HG03354 (cell line): ENCODE measurements at regions not wholly inside any gene's neighbourhood (a gene's known extent, or its start where the extent isn't known, plus 50 kb on each side); places are given as distances from the start of the nearest gene placed in this dataset.

ENCODE experiments used
- ATAC-seq: cut with Tn5 transposase; IDR thresholded peaks from one replicate; pipeline ENCODE4 v1.9.1; 2021; ENCODE audit warnings: mild to moderate bottlenecking; ENCODE audit not compliant: unreplicated experiment, poor library complexity, severe bottlenecking

- ATAC-seq: no peak
These were observed 83.9 kb upstream of the DUSP22 start for GRCh38 chr6:208364-208763.

- no peak for ATAC-seq
These were observed 83.3 kb upstream of the DUSP22 start for GRCh38 chr6:208938-209337.

- ATAC-seq: peak; percentile 82
These were observed 82.7 kb upstream of the DUSP22 start for GRCh38 chr6:209432-210103.

DNA sequence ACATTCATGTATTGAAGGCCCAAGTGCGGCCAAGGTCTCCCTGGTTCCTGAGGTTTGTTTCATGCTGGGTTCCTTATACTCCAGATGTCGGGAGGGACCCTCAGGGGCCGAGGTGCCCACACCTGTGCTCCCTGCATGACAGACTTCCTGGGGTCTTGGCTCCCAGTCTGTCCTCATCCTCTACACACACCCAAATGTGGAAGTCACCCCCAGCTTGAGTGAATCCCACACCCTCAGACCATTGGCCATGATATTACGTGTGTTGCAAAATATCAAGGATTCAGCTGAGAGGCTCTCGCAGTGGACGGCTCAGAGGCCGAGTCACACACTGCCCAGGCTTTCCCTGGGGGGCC is 82.2 kb upstream of the DUSP22 start:
- ATAC-seq: no peak

DNA sequence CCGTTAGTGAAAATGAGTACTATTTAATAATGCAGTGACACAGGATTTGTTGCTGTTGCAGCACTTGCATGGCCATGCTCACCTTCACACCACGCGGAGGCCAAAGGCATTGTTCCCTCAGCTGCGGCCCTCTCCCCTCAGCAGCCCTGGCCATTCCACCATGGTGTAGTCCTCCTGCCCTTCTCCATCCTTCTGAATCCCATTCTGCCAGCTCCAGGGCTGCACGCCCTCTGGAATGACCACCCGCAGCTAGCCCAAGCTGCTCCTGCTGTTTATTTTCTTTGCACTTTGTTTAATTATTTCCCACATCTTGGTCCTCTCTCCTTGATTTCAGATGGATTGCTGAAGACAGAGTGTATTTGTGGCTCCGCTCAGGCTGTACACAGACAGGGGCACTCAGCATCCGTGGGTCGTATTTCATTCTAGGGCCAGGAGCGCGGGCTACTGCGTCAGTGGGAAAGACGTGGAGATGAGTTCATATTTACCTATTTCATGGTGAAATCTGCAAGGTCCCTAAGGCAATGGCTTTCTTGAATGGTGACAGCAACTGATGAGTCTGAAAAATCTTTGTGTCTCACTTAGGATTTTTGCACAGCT is 81.4 kb upstream of the DUSP22 start:
- no peak for ATAC-seq

- ATAC-seq: no peak
These were observed 80.3 kb upstream of the DUSP22 start for GRCh38 chr6:211871-212497.

DNA sequence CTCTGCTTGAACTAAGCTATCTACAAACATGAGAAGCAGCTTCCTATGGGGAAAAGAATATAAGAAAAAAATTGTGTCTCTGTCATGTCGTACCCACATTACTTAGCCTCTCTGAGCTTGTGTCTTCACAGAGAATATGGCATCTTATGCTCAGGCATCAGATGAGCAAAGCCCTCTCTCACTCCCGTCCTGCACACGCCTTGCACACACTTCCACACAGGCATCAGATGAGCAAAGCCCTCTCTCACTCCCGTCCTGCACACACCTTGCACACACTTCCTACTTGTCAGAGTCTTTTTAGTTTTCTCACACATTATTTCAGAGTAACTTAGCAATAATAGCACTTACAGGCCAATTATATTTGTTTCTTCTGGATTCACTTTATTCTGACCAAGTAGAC is 79.0 kb upstream of the DUSP22 start:
- no peak for ATAC-seq

- no peak for ATAC-seq
These were observed 77.9 kb upstream of the DUSP22 start for GRCh38 chr6:214428-214827.

DNA sequence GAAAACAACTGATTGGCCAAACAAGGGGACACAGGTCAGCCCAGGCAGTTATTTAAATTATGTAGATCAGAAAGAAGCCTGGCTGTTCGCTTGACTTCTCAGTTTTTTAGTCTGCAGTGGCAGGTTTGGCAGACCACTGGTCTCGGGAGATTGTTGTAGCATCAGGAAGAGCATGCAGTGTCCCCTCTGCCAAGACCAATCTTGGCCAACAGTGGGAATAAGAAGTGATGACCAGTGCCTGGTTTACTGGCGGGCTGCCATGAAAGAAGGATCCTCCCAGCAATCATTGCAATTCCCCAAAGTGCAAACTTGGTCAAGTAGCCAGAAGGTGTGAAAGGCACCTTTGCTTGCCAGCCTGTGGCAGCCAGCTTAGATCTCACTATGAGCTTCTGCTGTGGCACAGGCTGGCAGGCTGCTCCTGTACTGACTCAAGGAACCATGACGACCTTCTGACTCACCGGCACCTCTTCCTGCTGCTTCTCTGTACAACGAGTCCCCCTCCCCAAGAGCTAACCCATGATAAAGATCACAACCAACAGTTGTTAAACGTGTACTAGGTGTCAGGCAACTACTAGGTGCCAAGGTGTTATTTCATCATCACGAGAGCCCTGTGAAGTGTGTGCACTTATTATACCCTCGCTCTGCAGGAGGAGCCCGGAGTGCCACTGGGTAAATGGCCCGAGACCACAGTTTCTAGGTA is 76.8 kb upstream of the DUSP22 start:
- ATAC-seq: no peak

GRCh38 chr6:217048-217659 is 75.1 kb upstream of the DUSP22 start:
- ATAC-seq: no peak

- ATAC-seq: peak; percentile 44
These were observed 73.9 kb upstream of the DUSP22 start for GRCh38 chr6:218153-219018.

- ATAC-seq: no peak
These were observed 73.2 kb upstream of the DUSP22 start for GRCh38 chr6:219019-219570.

DNA sequence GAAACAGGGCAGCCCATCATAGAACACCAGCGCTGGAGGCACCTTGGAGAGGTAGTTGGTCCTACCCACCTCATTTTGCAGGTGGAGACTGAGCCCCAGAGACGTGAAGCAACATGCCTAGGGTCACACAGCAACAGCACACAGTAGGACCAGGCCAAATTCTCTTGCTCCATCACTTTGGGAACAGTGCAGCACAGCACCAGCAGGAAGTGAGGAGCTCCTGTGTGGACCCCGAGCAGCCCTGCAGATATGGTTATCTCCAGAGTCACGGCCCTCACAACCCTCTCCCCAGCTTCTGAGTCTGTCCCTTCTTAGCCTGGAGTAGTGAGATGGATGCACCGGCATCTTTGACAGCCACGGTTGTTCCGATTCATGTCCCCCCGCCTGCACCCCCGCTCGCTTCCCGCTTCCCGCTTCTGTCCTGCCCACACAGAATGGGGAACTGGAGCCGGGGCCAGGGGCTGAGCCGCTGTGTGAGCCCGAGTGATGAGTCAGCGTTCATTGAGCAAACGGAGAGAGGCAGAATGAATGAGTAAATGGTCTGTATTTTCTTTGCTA is 72.6 kb upstream of the DUSP22 start:
- no peak for ATAC-seq

- ATAC-seq: no peak
These were observed 72.0 kb upstream of the DUSP22 start for GRCh38 chr6:220312-220711.

DNA sequence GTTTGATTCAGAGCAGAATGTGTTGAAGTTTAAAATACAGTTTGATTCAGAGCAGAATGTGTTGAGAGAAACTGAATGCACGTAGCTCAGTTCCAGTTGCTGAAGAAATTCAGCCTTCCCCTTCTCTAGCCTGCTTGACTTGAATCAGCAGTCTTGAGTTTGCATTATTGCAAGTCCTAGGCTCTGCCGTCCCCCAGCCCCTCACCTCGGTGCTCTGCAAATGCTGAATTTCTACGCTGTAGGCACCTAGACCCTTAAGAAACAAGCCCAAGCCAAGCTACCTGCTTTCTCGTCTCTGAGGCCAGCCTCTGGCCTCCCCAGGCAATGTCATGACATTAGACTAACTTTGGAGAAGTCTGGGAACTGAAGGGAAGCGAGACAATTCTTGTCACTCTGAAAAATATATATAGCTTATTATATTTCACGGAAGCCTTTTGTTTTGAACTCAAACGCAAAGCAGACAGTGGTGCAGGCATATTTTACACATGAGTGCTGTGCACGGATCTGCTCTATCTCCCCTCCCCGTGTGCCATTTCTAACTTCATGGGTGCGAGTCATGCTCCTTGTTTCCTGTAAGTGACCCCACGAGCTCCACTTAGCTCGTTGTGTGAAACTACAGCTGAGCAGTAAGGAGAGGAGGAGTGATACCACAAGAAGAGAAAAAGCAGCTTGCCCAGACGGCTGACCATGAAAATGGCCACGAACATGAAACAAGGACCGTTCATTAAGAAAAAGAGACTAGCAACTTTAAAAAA is 71.4 kb upstream of the DUSP22 start:
- no peak for ATAC-seq

- ATAC-seq: peak; percentile 22
These were observed 70.5 kb upstream of the DUSP22 start for GRCh38 chr6:221531-222349.

DNA sequence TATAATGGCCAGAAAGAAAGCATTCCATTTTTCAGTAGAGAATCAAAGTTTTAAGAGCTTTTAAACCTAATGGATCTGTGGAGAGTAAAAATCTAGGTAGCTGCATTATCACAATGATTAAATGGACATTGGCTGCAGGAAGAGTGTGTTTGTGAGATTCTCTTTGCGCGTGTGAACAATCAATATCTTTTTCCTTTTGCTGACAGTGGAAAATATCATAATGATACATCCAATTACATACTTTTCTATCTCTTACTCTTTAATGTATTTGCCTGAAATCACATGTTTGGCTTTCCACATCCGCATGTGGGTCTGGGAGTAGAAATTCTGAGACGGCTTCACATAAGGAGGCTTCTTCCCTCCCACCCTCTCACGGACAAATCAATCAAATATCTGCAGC is 69.8 kb upstream of the DUSP22 start:
- ATAC-seq: no peak

DNA sequence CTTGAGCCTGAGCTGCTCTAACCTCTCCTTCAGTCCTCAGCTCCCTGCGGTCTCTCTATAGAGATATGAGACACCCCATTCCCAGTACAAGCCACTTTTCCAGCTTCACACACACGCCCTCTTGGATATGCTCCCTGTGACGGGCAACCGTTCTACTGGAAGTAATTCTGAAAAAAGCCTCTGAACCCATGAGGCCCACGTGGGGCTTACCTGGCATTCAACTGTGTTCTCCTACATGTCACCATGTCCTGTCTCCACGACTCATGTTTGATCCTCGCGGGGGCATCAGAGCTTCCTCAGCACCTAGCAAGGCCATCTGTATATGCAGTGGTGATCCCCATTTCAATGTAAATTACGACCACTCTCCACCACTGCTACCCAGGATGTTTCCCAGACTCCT is 69.2 kb upstream of the DUSP22 start:
- no peak for ATAC-seq
